Naive thymus-derived CD4-positive, alpha-beta T cell (primary cell): ENCODE measurements at regions not wholly inside any gene's neighbourhood (a gene's known extent, or its start where the extent isn't known, plus 50 kb on each side); places are given as distances from the start of the nearest gene placed in this dataset.

ENCODE experiments used
- ATAC-seq: fragments of 150-1000 bp; cut with Tn5 transposase; 2 replicates; pipeline ENCODE4 v1.10.0; 2021; ENCODE audit warnings: mild to moderate bottlenecking, moderate library complexity
- CTCF ChIA-PET: fragments of 350-600 bp; sonication (Branson Sonifier 250); formaldehyde crosslinking; loops from one replicate; lab custom pipeline; 2021; ENCODE audit warnings: antibody characterized with exemption; lab: Charles Lee
- POLR2A ChIA-PET: fragments of 350-600 bp; sonication (Branson Sonifier 250); formaldehyde crosslinking; loops from one replicate; lab custom pipeline; 2021; ENCODE audit warnings: antibody characterized with exemption, inconsistent platforms; lab: Charles Lee
- DNase-seq, 9 donors: peaks; one replicate each; pipeline versions ENCODE4 v3.0.0 to v3.0.0-alpha.2; 2020 to 2022; ENCODE audit warnings: mixed read lengths in 1 of 9
- H3K27ac ChIP-seq: one replicate; pipeline ENCODE4 v1.7.0; 2013; ENCODE audit warnings: mild to moderate bottlenecking, low read depth, low read length, moderate library complexity
- H3K27me3 ChIP-seq, 2 donors: one replicate each; pipeline ENCODE4 v1.7.0; 2013; ENCODE audit warnings: low read length in 2 of 2, mild to moderate bottlenecking in 2 of 2, moderate library complexity in 2 of 2; ENCODE audit not compliant: control insufficient read depth in 2 of 2, insufficient read depth in 2 of 2
- H3K36me3 ChIP-seq, 3 experiments: 1 replicate in 2 of 3; 2 replicates in 1 of 3; pipeline ENCODE4 v1.7.0; 2013; ENCODE audit warnings: low read length in 3 of 3, mild to moderate bottlenecking in 3 of 3, moderate library complexity in 1 of 3; ENCODE audit not compliant: insufficient read depth in 3 of 3, control insufficient read depth in 2 of 3
- H3K4me1 ChIP-seq, 2 donors: one replicate each; pipeline ENCODE4 v1.7.0; 2013; ENCODE audit warnings: low read length in 2 of 2, mild to moderate bottlenecking in 2 of 2, moderate library complexity in 1 of 2; ENCODE audit not compliant: control insufficient read depth in 2 of 2, insufficient read depth in 2 of 2
- H3K4me3 ChIP-seq: 2 replicates; pipeline ENCODE4 v1.7.0; 2013; ENCODE audit warnings: mild to moderate bottlenecking, low read length
- H3K9me3 ChIP-seq, 3 experiments: 1 replicate in 2 of 3; 2 replicates in 1 of 3; pipeline ENCODE4 v1.7.0; 2013; ENCODE audit warnings: low read length in 3 of 3; ENCODE audit not compliant: control insufficient read depth in 2 of 3
- H3K27ac Mint-ChIP-seq, 9 donors: one replicate each; pipeline ENCODE4 v1.8.0; 2020 to 2022; ENCODE audit warnings: mixed read lengths in 9 of 9, mild to moderate bottlenecking in 8 of 9, moderate library complexity in 5 of 9, inconsistent platforms in 2 of 9
- H3K27me3 Mint-ChIP-seq, 5 donors: one replicate each; pipeline ENCODE4 v1.8.0; 2021 to 2022; ENCODE audit warnings: mixed read lengths in 5 of 5, mild to moderate bottlenecking in 1 of 5
- H3K36me3 Mint-ChIP-seq, 5 donors: one replicate each; pipeline ENCODE4 v1.8.0; 2020 to 2022; ENCODE audit warnings: mixed read lengths in 5 of 5, mild to moderate bottlenecking in 3 of 5, inconsistent platforms in 1 of 5
- H3K4me1 Mint-ChIP-seq, 7 donors: one replicate each; pipeline ENCODE4 v1.8.0; 2020 to 2022; ENCODE audit warnings: mixed read lengths in 7 of 7, mild to moderate bottlenecking in 3 of 7, inconsistent platforms in 1 of 7
- H3K4me3 Mint-ChIP-seq, 10 donors: one replicate each; pipeline ENCODE4 v1.8.0; 2020 to 2022; ENCODE audit warnings: mild to moderate bottlenecking in 10 of 10, mixed read lengths in 10 of 10, moderate library complexity in 6 of 10, inconsistent platforms in 2 of 10
- H3K9me3 Mint-ChIP-seq, 11 donors: one replicate each; pipeline ENCODE4 v1.8.0; 2020 to 2022; ENCODE audit warnings: mixed read lengths in 11 of 11, mild to moderate bottlenecking in 4 of 11, inconsistent platforms in 1 of 11, moderate library complexity in 1 of 11
- intact Hi-C, 2 donors: fragments of 100-400 bp; cut with micrococcal nuclease; formaldehyde crosslinking; loops; one replicate each; pipeline ENCODE4 v1.15.1; 2023

DNA sequence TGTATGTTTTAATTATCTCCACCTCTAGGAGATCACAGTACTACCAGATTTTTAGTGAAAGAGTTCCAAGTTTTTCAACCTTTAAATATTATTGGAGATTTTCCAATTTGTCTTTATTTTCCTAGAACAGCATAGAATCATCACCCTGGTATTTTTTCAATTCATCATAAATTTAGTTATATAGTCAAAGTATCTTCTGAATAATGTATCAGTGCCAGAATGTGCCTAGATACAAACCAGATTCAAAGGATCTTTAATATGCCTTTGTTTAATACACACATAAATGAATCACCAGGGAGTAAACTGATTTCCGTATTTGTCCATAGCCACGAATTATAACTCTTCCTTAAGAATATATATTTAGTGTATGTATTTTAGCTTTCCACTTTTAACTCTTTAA lies 1373.1 kb downstream of the STIM2 start:
- CTCF ChIA-PET, result no interaction called here
- no peaks in the 10 kb centered on the region for H3K36me3 Mint-ChIP-seq

DNA sequence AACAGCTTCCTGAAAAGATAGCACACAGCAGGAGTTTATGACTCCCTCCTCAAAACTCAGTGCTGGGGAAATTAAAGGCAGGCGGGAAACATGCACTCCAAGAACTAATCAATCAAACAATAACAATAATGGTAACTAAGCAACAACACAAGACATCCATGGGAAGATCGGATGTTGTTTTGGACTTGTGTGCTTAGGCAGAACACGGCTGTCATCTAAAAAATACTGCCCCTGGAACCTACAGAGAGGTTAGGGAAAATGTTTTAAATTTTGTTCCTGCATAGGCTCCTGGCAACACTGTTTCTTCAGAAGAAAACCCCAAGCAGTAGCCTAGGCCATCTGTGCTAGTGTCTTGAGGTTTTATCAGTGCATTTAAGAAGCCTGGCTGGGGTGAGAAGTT lies 1378.2 kb downstream of the STIM2 start:
- no peak overlapping the region for H3K27ac ChIP-seq
- H3K4me1 Mint-ChIP-seq, result no peaks in the 10 kb centered on the region
- H3K27ac Mint-ChIP-seq, result no peak overlapping the region
- no peak for DNase-seq
- no peaks in the 10 kb centered on the region for H3K36me3 Mint-ChIP-seq
- ChIA-PET CTCF (no interaction called here), POLR2A (no interaction called here)
- no peaks in the 10 kb centered on the region for H3K9me3 ChIP-seq
- H3K27me3 Mint-ChIP-seq, result no peaks in the 10 kb centered on the region
- peaks cover 0 to 31% (median 2%) of the 10 kb centered on the region in 11 donors for H3K9me3 Mint-ChIP-seq
- H3K4me3 Mint-ChIP-seq, result no peak overlapping the region
- intact Hi-C loops, result no loop called here
- H3K4me3 ChIP-seq, result no peak overlapping the region
- H3K36me3 ChIP-seq, result no peaks in the 10 kb centered on the region
- H3K27me3 ChIP-seq, result no peaks in the 10 kb centered on the region
- H3K4me1 ChIP-seq, result no peaks in the 10 kb centered on the region
- no peak for ATAC-seq

More for the DNA sequence above, 1373.1 kb downstream of the STIM2 start:
- H3K27ac Mint-ChIP-seq, result no peak overlapping the region
- H3K27me3 Mint-ChIP-seq, result no peaks in the 10 kb centered on the region
- H3K4me3 Mint-ChIP-seq, result no peak overlapping the region
- POLR2A ChIA-PET, result no interaction called here
- ATAC-seq, result no peak
- Histone ChIP-seq H3K9me3 (no peaks in the 10 kb centered on the region), H3K27me3 (no peaks in the 10 kb centered on the region), H3K4me3 (no peak overlapping the region), H3K4me1 (no peaks in the 10 kb centered on the region), H3K27ac (no peak overlapping the region), H3K36me3 (no peaks in the 10 kb centered on the region)
- H3K4me1 Mint-ChIP-seq, result no peaks in the 10 kb centered on the region
- peaks cover 0 to 20% (median 3%) of the 10 kb centered on the region in 11 donors for H3K9me3 Mint-ChIP-seq
- no peak for DNase-seq
- intact Hi-C loops, result no loop called here

DNA sequence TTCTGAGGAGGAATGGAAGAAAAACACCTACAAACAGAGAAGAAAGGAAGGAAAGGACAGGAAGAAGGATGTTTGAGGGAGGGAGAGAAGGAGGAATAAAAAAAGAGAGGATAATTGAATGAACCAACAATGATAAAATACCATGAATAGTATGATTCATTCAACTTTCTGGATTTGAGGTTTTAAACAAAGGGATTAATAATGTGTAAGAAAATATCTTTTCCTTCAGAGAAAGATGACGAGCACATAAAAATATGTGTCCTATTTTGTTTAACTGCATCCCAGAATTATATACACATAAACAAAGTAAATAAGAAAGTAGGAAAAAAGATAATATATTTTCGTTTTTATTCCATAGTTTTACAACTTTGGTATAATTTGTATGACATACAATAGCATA lies 1380.4 kb downstream of the STIM2 start:
- H3K27me3 ChIP-seq, result no peaks in the 10 kb centered on the region
- H3K4me3 Mint-ChIP-seq, result no peak overlapping the region
- peaks cover 0 to 25% (median 2%) of the 10 kb centered on the region in 11 donors for H3K9me3 Mint-ChIP-seq

DNA sequence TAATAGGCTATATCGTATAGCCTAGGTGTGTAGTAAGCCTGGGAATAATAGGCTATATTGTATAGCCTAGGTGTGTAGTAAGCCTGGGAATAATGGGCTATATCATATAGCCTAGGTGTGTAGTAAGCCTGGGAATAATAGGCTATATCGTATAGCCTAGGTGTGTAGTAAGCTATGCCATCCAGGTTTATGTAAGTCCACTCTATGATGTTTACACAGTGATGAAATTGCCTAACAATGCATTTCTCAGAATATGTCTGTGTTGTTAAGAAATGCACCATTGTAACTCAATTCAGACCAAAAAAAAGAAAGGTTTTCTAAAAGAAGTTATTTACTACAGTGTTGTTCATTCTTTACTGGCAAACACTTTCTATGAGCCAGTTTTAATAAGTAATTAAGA lies 1387.2 kb downstream of the STIM2 start:
- H3K27me3 ChIP-seq, result no peaks in the 10 kb centered on the region
- intact Hi-C loops, result no loop called here
- no peak overlapping the region for H3K4me3 Mint-ChIP-seq
- no peaks in the 10 kb centered on the region for H3K36me3 ChIP-seq
- no peak overlapping the region for H3K27ac Mint-ChIP-seq
- H3K36me3 Mint-ChIP-seq, result no peaks in the 10 kb centered on the region
- ATAC-seq (no peak), DNase-seq (no peak)
- H3K27ac ChIP-seq, result no peak overlapping the region
- no peaks in the 10 kb centered on the region for H3K4me1 Mint-ChIP-seq
- POLR2A ChIA-PET, result no interaction called here
- peaks cover 0 to 18% (median 2%) of the 10 kb centered on the region in 11 donors for H3K9me3 Mint-ChIP-seq
- no peaks in the 10 kb centered on the region for H3K9me3 ChIP-seq
- H3K4me3 ChIP-seq, result no peak overlapping the region
- no peaks in the 10 kb centered on the region for H3K27me3 Mint-ChIP-seq
- no peaks in the 10 kb centered on the region for H3K4me1 ChIP-seq
- CTCF ChIA-PET, result no interaction called here

More for the DNA sequence above, 1380.4 kb downstream of the STIM2 start:
- intact Hi-C loops, result no loop called here
- no peak overlapping the region for H3K27ac Mint-ChIP-seq
- H3K36me3 ChIP-seq, result no peaks in the 10 kb centered on the region
- CTCF ChIA-PET, result no interaction called here
- H3K27me3 Mint-ChIP-seq, result no peaks in the 10 kb centered on the region
- H3K4me3 ChIP-seq, result no peak overlapping the region
- H3K9me3 ChIP-seq, result no peaks in the 10 kb centered on the region
- no peak for DNase-seq
- no peaks in the 10 kb centered on the region for H3K36me3 Mint-ChIP-seq
- H3K4me1 ChIP-seq, result no peaks in the 10 kb centered on the region
- POLR2A ChIA-PET, result no interaction called here
- no peak for ATAC-seq
- H3K4me1 Mint-ChIP-seq, result no peaks in the 10 kb centered on the region
- no peak overlapping the region for H3K27ac ChIP-seq

DNA sequence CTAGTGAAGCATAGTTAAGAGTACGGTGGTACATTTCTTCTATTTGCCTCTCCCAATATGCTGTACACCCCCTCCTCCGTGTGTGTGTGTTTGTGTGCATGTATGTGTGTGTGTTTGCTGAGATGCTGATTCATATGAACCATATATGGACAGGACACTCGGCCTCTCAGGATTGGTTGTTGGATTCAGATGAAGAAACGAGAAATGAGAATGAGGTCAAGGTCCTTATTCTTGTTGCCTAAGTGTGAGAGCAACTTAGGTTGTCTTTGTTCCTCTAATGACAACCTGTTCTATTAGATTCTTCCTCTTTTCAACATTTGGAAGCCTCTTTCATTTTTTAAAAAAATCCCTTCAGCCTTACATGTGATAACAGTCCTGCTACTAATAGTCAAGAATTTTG lies 1387.6 kb downstream of the STIM2 start:
- ChIA-PET CTCF (no interaction called here), POLR2A (no interaction called here)
- Mint-ChIP-seq H3K4me1 (no peaks in the 10 kb centered on the region), H3K9me3 (peaks cover 0 to 16% (median 2%) of the 10 kb centered on the region in 11 donors), H3K27me3 (no peaks in the 10 kb centered on the region), H3K36me3 (no peaks in the 10 kb centered on the region), H3K27ac (no peak overlapping the region), H3K4me3 (no peak overlapping the region)
- ATAC-seq (no peak), DNase-seq (no peak)
- Histone ChIP-seq H3K27me3 (no peaks in the 10 kb centered on the region), H3K4me3 (no peak overlapping the region), H3K4me1 (no peaks in the 10 kb centered on the region), H3K36me3 (no peaks in the 10 kb centered on the region), H3K27ac (no peak overlapping the region), H3K9me3 (no peaks in the 10 kb centered on the region)
- intact Hi-C loops, result no loop called here

DNA sequence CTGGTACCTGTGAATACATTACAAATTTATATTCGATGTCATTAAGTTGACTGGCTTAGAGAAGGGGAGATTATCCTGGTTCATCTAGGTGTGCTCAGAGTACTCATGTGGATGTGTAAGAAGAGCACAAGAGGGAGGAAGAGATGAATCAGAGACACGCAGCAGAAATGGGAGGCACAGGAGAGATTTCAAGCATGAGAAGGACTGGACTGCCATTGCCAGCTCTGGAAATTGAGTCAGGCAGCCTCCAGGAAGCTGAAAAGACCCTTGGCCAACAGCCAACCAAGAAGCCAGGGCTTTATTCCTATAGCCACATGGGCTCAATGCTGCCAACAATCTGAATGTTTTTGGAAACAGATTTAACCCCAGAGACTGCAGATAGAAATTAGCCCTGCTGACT lies 1390.0 kb downstream of the STIM2 start:
- Mint-ChIP-seq H3K9me3 (peaks cover 2 to 22% (median 6%) of the 10 kb centered on the region in 11 donors), H3K27me3 (no peaks in the 10 kb centered on the region), H3K4me3 (no peak overlapping the region), H3K4me1 (no peaks in the 10 kb centered on the region), H3K36me3 (no peaks in the 10 kb centered on the region), H3K27ac (no peak overlapping the region)
- ChIA-PET CTCF (interaction anchor here (0.6 kb wide), 1 partner anchor 822 kb away, joined by 3 read pairs; no protein-coding TSS in a partner anchor), POLR2A (no interaction called here)
- Histone ChIP-seq H3K4me3 (no peak overlapping the region), H3K9me3 (no peaks in the 10 kb centered on the region), H3K27me3 (no peaks in the 10 kb centered on the region), H3K27ac (no peak overlapping the region), H3K36me3 (no peaks in the 10 kb centered on the region), H3K4me1 (no peaks in the 10 kb centered on the region)
- no peak for ATAC-seq
- intact Hi-C loops, result no loop called here
- no peak for DNase-seq

DNA sequence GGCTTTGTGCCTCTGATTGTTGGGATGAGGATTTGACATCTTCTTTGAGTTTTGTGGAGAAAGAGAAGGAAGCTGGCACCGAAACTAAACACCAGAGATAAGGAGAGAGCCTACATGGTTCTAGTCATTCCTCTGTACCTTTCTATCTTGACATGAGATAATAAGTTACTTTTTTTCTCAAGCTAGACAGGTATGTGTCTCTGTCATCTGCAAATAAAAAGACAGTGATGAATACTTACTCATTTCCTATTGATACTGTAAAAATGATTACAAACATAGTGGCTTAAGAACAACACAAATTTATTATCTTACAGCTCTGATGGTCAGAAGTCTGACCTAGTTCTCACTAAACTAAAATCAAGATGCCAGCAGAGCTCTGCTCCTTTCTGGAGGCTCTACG lies 1391.2 kb downstream of the STIM2 start:
- H3K27ac ChIP-seq, result no peak overlapping the region
- no peaks in the 10 kb centered on the region for H3K27me3 ChIP-seq
- Mint-ChIP-seq H3K27ac (no peak overlapping the region), H3K4me3 (no peak overlapping the region), H3K4me1 (no peaks in the 10 kb centered on the region), H3K27me3 (no peaks in the 10 kb centered on the region), H3K9me3 (peaks cover 3 to 25% (median 10%) of the 10 kb centered on the region in 11 donors), H3K36me3 (no peaks in the 10 kb centered on the region)
- no peaks in the 10 kb centered on the region for H3K36me3 ChIP-seq
- H3K4me3 ChIP-seq, result no peak overlapping the region
- no peaks in the 10 kb centered on the region for H3K9me3 ChIP-seq
- no peak for DNase-seq
- intact Hi-C loops, result no loop called here
- no peaks in the 10 kb centered on the region for H3K4me1 ChIP-seq
- POLR2A ChIA-PET, result no interaction called here
- no peak for ATAC-seq
- CTCF ChIA-PET, result interaction anchor here (0.6 kb wide), 1 partner anchor 10 kb away, joined by 3 read pairs; no protein-coding TSS in a partner anchor
